Sigmoid colon (tissue), 4 donors: ENCODE measurements at regions not wholly inside any gene's neighbourhood (a gene's known extent, or its start where the extent isn't known, plus 50 kb on each side); places are given as distances from the start of the nearest gene placed in this dataset.

ENCODE experiments used
- EP300 ChIP-seq, 4 donors: sonication (generic); formaldehyde crosslinking; IDR thresholded peaks; one replicate each; pipeline ENCODE4 v1.6.1; 2017; ENCODE audit warnings: antibody characterized with exemption in 4 of 4
- POLR2A ChIP-seq, 2 donors: fragments of 450-650 bp; IDR thresholded peaks; one replicate each; pipeline ENCODE4 v1.6.1; 2016; ENCODE audit warnings: antibody characterized with exemption in 2 of 2, mild to moderate bottlenecking in 2 of 2, moderate library complexity in 2 of 2
- POLR2AphosphoS5 ChIP-seq, 4 donors: sonication (generic); formaldehyde crosslinking; IDR thresholded peaks; one replicate each; pipeline ENCODE4 v1.6.1; 2017; ENCODE audit warnings: antibody characterized with exemption in 4 of 4

- no peak for TF ChIP-seq POLR2AphosphoS5 (IDR thresholded peaks at IDR 0.05)
- TF ChIP-seq EP300 (IDR thresholded peaks at IDR 0.05): no peak
- TF ChIP-seq POLR2A (IDR thresholded peaks at IDR 0.05): no peak
Observed at GRCh38 chr2:176521878-176522670, 252.8 kb downstream of the MTX2 start.
